Retinal pigment epithelial cell (primary cell): ENCODE measurements at regions not wholly inside any gene's neighbourhood (a gene's known extent, or its start where the extent isn't known, plus 50 kb on each side); places are given as distances from the start of the nearest gene placed in this dataset.

ENCODE experiments used
- DNase-seq: peaks from one replicate; pipeline ENCODE4 v3.0.0-alpha.2; 2010; ENCODE audit warnings: low read depth
- H3K4me3 ChIP-seq: 2 replicates; pipeline ENCODE4 v1.5.1; 2011; ENCODE audit warnings: mild to moderate bottlenecking, low read length, control low read depth, moderate library complexity
- CTCF ChIP-seq: conservative IDR thresholded peaks from 2 replicates; pipeline ENCODE4 v1.5.1; 2011; ENCODE audit warnings: low read depth, low read length, control low read depth, inconsistent platforms

- peak overlapping the region; percentile 67 for H3K4me3 ChIP-seq
- DNase-seq: peak; percentile 87
- TF ChIP-seq CTCF: peak; percentile 13
These were observed 106.8 kb downstream of the UCHL1 start for GRCh38 chr4:41363384-41363981.

GRCh38 chr4:41364876-41365275 is 108.1 kb downstream of the UCHL1 start:
- DNase-seq: no peak
- no peak overlapping the region for H3K4me3 ChIP-seq
- no peak for TF ChIP-seq CTCF

- no peak for DNase-seq
- no peak overlapping the region for H3K4me3 ChIP-seq
- no peak for TF ChIP-seq CTCF
These were observed 109.0 kb downstream of the UCHL1 start for GRCh38 chr4:41365681-41366080.

- no peak for DNase-seq
- H3K4me3 ChIP-seq: no peak overlapping the region
- TF ChIP-seq CTCF: no peak
These were observed 110.3 kb downstream of the UCHL1 start for GRCh38 chr4:41366911-41367517.

GRCh38 chr4:41369680-41370079 is 113.0 kb downstream of the UCHL1 start:
- no peak for TF ChIP-seq CTCF
- no peak overlapping the region for H3K4me3 ChIP-seq
- peak; percentile 65 for DNase-seq

- no peak for DNase-seq
- TF ChIP-seq CTCF: no peak
- no peak overlapping the region for H3K4me3 ChIP-seq
These were observed 116.5 kb downstream of the UCHL1 start for GRCh38 chr4:41373221-41373620.

GRCh38 chr4:41374490-41374889 is 117.8 kb downstream of the UCHL1 start:
- no peak for DNase-seq
- no peak overlapping the region for H3K4me3 ChIP-seq
- no peak for TF ChIP-seq CTCF
